ENCODE measurements at regions not wholly inside any gene's neighbourhood (a gene's known extent, or its start where the extent isn't known, plus 50 kb on each side); places are given as distances from the start of the nearest gene placed in this dataset.

GRCh38 chr2:143936538-143936847 lies 583.4 kb downstream of the ZEB2 start:
- no peak for DNase-seq
- peaks cover 9% of the 10 kb centered on the region; the same call in 1 of the 2 replicates for H3K27me3 ChIP-seq (ENCODE audit: insufficient read depth, low read length)
- no peaks in the 10 kb centered on the region for H3K9me3 ChIP-seq (ENCODE audit: control insufficient read depth, low read depth, low read length)

More at GRCh38 chr2:143936538-143936847, 583.4 kb downstream of the ZEB2 start:
- Mint-ChIP-seq H3K36me3 (ENCODE audit: insufficient read depth in 1 of 3, low read depth in 3 of 3) (no peaks in the 10 kb centered on the region), H3K4me1 (peaks cover 44 to 56% of the 10 kb centered on the region in 2 experiments), H3K4me3 (peak overlapping the region; percentile 51 to 78), H3K9me3 (no peaks in the 10 kb centered on the region), H3K27ac (no peak overlapping the region), H3K27me3 (ENCODE audit: low read depth) (peaks cover 31% of the 10 kb centered on the region)
- H3K23me2 ChIP-seq (ENCODE audit: insufficient read length, low read depth, low read length, poor library complexity, severe bottlenecking), result peaks cover 13% of the 10 kb centered on the region
- peak overlapping the region; percentile 74; the same call in 1 of the 2 replicates for H3K14ac ChIP-seq (ENCODE audit: insufficient read depth, low read length)
- TF ChIP-seq, protein P1, sequence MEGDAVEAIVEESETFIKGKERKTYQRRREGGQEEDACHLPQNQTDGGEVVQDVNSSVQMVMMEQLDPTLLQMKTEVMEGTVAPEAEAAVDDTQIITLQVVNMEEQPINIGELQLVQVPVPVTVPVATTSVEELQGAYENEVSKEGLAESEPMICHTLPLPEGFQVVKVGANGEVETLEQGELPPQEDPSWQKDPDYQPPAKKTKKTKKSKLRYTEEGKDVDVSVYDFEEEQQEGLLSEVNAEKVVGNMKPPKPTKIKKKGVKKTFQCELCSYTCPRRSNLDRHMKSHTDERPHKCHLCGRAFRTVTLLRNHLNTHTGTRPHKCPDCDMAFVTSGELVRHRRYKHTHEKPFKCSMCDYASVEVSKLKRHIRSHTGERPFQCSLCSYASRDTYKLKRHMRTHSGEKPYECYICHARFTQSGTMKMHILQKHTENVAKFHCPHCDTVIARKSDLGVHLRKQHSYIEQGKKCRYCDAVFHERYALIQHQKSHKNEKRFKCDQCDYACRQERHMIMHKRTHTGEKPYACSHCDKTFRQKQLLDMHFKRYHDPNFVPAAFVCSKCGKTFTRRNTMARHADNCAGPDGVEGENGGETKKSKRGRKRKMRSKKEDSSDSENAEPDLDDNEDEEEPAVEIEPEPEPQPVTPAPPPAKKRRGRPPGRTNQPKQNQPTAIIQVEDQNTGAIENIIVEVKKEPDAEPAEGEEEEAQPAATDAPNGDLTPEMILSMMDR (conservative IDR thresholded peaks at IDR 0.05), result no peak
- H2BK120ac ChIP-seq (ENCODE audit: low read depth, low read length, poor library complexity, severe bottlenecking), result no peak overlapping the region
- H2BK12ac ChIP-seq (ENCODE audit: insufficient read length, low read depth, low read length), result no peak overlapping the region
- H4K8ac ChIP-seq (replicated peaks; ENCODE audit: insufficient read length, low read depth, low read length), result no peak overlapping the region
- H3K79me1 ChIP-seq (ENCODE audit: insufficient read depth, low read depth, low read length, poor library complexity, severe bottlenecking), result no peaks in the 10 kb centered on the region
- no peak overlapping the region for H2BK5ac ChIP-seq (ENCODE audit: insufficient read length, low read length)
- H3K18ac ChIP-seq (ENCODE audit: insufficient read length, low read depth, low read length), result no peak overlapping the region
- no peak overlapping the region for H3T11ph ChIP-seq (ENCODE audit: low read length)
- peak overlapping the region; percentile 71 for H3K4me2 ChIP-seq (ENCODE audit: insufficient read depth, insufficient read length, low read length)
- H3K79me2 ChIP-seq (ENCODE audit: insufficient read depth, low read length), result no peaks in the 10 kb centered on the region
- H3K9ac ChIP-seq (ENCODE audit: extremely low read depth, insufficient read length, low read length), result peak overlapping the region; percentile 34
- no peak overlapping the region for H2AK5ac ChIP-seq (ENCODE audit: insufficient read length, low read length)
- H4K20me1 ChIP-seq (ENCODE audit: control insufficient read depth, insufficient read depth, insufficient read length), result no peaks in the 10 kb centered on the region
- no peak overlapping the region for H3K4ac ChIP-seq (ENCODE audit: low read depth, low read length)
- no peak overlapping the region for H2AFZ ChIP-seq (ENCODE audit: low read length)
- no peak overlapping the region for H3K56ac ChIP-seq (ENCODE audit: insufficient read length, low read depth, low read length)
- no peak overlapping the region for H4K91ac ChIP-seq (ENCODE audit: insufficient read length, low read depth, low read length)
- peaks cover 5% of the 10 kb centered on the region; the same call in 1 of the 2 replicates for H3K4me1 ChIP-seq (ENCODE audit: insufficient read depth, low read length)
- no CpG with 5 or more reads among the region's 14 CpGs for WGBS (ENCODE audit: extremely low coverage, insufficient read length, low lambda C conversion rate)
- no peak overlapping the region for H3K23ac ChIP-seq (ENCODE audit: insufficient read length, low read depth, low read length)
- H2BK20ac ChIP-seq (ENCODE audit: low read depth, low read length, poor library complexity, severe bottlenecking), result no peak overlapping the region
- no peak overlapping the region for H3K27ac ChIP-seq (ENCODE audit: insufficient read length, low read depth, low read length)
- H2BK15ac ChIP-seq (ENCODE audit: low read depth, low read length), result no peak overlapping the region
- no peak overlapping the region for H4K5ac ChIP-seq (ENCODE audit: insufficient read length, low read depth, low read length)

Measured in H9 (cell line).